ENCODE measurements at regions not wholly inside any gene's neighbourhood (a gene's known extent, or its start where the extent isn't known, plus 50 kb on each side); places are given as distances from the start of the nearest gene placed in this dataset.

- DNase-seq, result no peak
- no peaks in the 10 kb centered on the region for H3K9me3 Mint-ChIP-seq
- H3K4me3 ChIP-seq (ENCODE audit: low read length), result no peak overlapping the region
- H3K4me1 ChIP-seq (ENCODE audit: control insufficient read depth, insufficient read depth, low read length), result no peaks in the 10 kb centered on the region
- no peaks in the 10 kb centered on the region for H3K36me3 Mint-ChIP-seq (ENCODE audit: low read depth)
- H3K27me3 ChIP-seq (ENCODE audit: control insufficient read depth, insufficient read depth, low read length, poor library complexity, severe bottlenecking), result no peaks in the 10 kb centered on the region
- H3K27me3 Mint-ChIP-seq (ENCODE audit: insufficient read depth), result peaks cover 19% of the 10 kb centered on the region
- 90 to 100% methylated on average over 2 to 4 of the region's 4 CpGs for WGBS, 2 experiments (ENCODE audit: insufficient coverage in 1 of 2, insufficient read length in 1 of 2)
- no peaks in the 10 kb centered on the region for H3K36me3 ChIP-seq (ENCODE audit: control insufficient read depth, insufficient read depth, low read length)
- H3K9ac ChIP-seq (ENCODE audit: extremely low read depth, low read length, poor library complexity, severe bottlenecking), result no peak overlapping the region
- no peak for TF ChIP-seq CTCF (conservative IDR thresholded peaks at IDR 0.05)
- H3K4me1 Mint-ChIP-seq, result peaks cover 26% of the 10 kb centered on the region
- no peak overlapping the region for H3K27ac Mint-ChIP-seq
- no peaks in the 10 kb centered on the region for H3K9me3 ChIP-seq (ENCODE audit: control insufficient read depth, low read length)
- no peak overlapping the region for H3K4me3 Mint-ChIP-seq
- H3K27ac ChIP-seq (ENCODE audit: low read depth, low read length), result no peak overlapping the region
Measured at GRCh38 chr2:19772981-19773380, 128.8 kb downstream of the TTC32 start.

GRCh38 chr2:19769513-19769912 lies 132.3 kb downstream of the TTC32 start:
- H3K36me3 Mint-ChIP-seq (ENCODE audit: low read depth), result no peaks in the 10 kb centered on the region
- no peak overlapping the region for H3K9ac ChIP-seq (ENCODE audit: extremely low read depth, low read length, poor library complexity, severe bottlenecking)
- H3K4me1 Mint-ChIP-seq, result peaks cover 11% of the 10 kb centered on the region
- H3K27me3 ChIP-seq (ENCODE audit: control insufficient read depth, insufficient read depth, low read length, poor library complexity, severe bottlenecking), result no peaks in the 10 kb centered on the region
- H3K36me3 ChIP-seq (ENCODE audit: control insufficient read depth, insufficient read depth, low read length), result no peaks in the 10 kb centered on the region
- DNase-seq, result no peak
- no peaks in the 10 kb centered on the region for H3K9me3 ChIP-seq (ENCODE audit: control insufficient read depth, low read length)
- TF ChIP-seq CTCF (conservative IDR thresholded peaks at IDR 0.05), result peak; percentile 52
- no peak overlapping the region for H3K27ac Mint-ChIP-seq
- no peaks in the 10 kb centered on the region for H3K4me1 ChIP-seq (ENCODE audit: control insufficient read depth, insufficient read depth, low read length)
- H3K9me3 Mint-ChIP-seq, result no peaks in the 10 kb centered on the region
- H3K4me3 Mint-ChIP-seq, result no peak overlapping the region
- H3K4me3 ChIP-seq (ENCODE audit: low read length), result no peak overlapping the region
- peaks cover 2% of the 10 kb centered on the region for H3K27me3 Mint-ChIP-seq (ENCODE audit: insufficient read depth)
- H3K27ac ChIP-seq (ENCODE audit: low read depth, low read length), result no peak overlapping the region

GRCh38 chr2:19767899-19768298 lies 133.9 kb downstream of the TTC32 start:
- Histone ChIP-seq H3K4me3 (ENCODE audit: low read length) (no peak overlapping the region), H3K27ac (ENCODE audit: low read depth, low read length) (no peak overlapping the region), H3K27me3 (ENCODE audit: control insufficient read depth, insufficient read depth, low read length, poor library complexity, severe bottlenecking) (no peaks in the 10 kb centered on the region), H3K9ac (ENCODE audit: extremely low read depth, low read length, poor library complexity, severe bottlenecking) (no peak overlapping the region), H3K9me3 (ENCODE audit: control insufficient read depth, low read length) (no peaks in the 10 kb centered on the region), H3K36me3 (ENCODE audit: control insufficient read depth, insufficient read depth, low read length) (no peaks in the 10 kb centered on the region), H3K4me1 (ENCODE audit: control insufficient read depth, insufficient read depth, low read length) (no peaks in the 10 kb centered on the region)
- H3K27ac Mint-ChIP-seq, result no peak overlapping the region
- WGBS, 2 experiments (ENCODE audit: insufficient coverage in 1 of 2, insufficient read length in 1 of 2), result no CpG with 5 or more reads among the region's 1 CpG
- no peaks in the 10 kb centered on the region for H3K36me3 Mint-ChIP-seq (ENCODE audit: low read depth)
- TF ChIP-seq CTCF (conservative IDR thresholded peaks at IDR 0.05), result no peak
- H3K9me3 Mint-ChIP-seq, result no peaks in the 10 kb centered on the region
- H3K4me3 Mint-ChIP-seq, result no peak overlapping the region
- no peak for DNase-seq
- no peaks in the 10 kb centered on the region for H3K4me1 Mint-ChIP-seq
- peaks cover 2% of the 10 kb centered on the region for H3K27me3 Mint-ChIP-seq (ENCODE audit: insufficient read depth)
